ENCODE measurements at regions not wholly inside any gene's neighbourhood (a gene's known extent, or its start where the extent isn't known, plus 50 kb on each side); places are given as distances from the start of the nearest gene placed in this dataset.

DNA sequence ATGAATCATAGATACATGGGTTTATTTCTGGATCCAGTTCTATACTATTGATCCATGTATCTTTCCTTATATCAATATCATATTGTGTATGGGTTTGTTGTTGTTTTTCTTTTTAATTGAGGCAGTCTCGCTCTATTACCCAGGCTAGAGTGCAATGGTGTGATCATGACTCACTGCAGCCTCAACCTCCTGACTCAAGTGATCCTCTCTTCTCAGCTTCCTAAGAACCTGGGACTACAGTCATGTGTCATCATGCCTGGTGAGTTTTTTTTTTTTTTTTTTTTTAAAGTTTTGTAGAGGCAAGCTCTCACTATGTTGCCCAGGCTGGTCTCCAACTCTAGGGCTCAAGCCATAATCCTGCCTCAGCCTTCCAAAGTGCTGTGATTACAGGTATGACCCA, 1589.4 kb upstream of the TENM4 start:
- dilution Hi-C loops (cut with MboI; ENCODE audit: extremely low pct_ligation_motif_present, low sequenced_read_pairs) (no loop called here), intact Hi-C loops (cut with micrococcal nuclease) (no loop called here)
- H3K4me1 ChIP-seq (ENCODE audit: control insufficient read depth, extremely low read depth, insufficient read depth, low read length) = no peaks in the 10 kb centered on the region
- H3K9me1 ChIP-seq (replicated peaks; ENCODE audit: control insufficient read depth, extremely low read depth, insufficient read depth, low read length) = no peaks in the 10 kb centered on the region
- H3K9me3 ChIP-seq (replicated peaks; ENCODE audit: control insufficient read depth, insufficient read depth, low read length) = no peaks in the 10 kb centered on the region
- H3K4me2 ChIP-seq (ENCODE audit: insufficient read depth, low read length) = no peak overlapping the region
- no peak overlapping the region for H3K9ac ChIP-seq (replicated peaks; ENCODE audit: extremely low read depth, insufficient read depth, low read length)
- no TSS peak for BruUV-seq (replicated peaks)
- no peak for TF ChIP-seq JUN (IDR thresholded peaks at IDR 0.05; ENCODE audit: borderline replicate concordance, insufficient read depth, insufficient read length, low read depth)
- TF ChIP-seq POLR2AphosphoS5 (IDR thresholded peaks at IDR 0.05; ENCODE audit: insufficient read depth, low read depth, low read length) = no peak
- no peak for TF ChIP-seq FOS (IDR thresholded peaks at IDR 0.05; ENCODE audit: borderline replicate concordance, insufficient read depth, low read length)
- no peak for TF ChIP-seq POLR2A (IDR thresholded peaks at IDR 0.05; ENCODE audit: low read depth, low read length)
- TF ChIP-seq, protein P1, sequence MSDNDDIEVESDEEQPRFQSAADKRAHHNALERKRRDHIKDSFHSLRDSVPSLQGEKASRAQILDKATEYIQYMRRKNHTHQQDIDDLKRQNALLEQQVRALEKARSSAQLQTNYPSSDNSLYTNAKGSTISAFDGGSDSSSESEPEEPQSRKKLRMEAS (IDR thresholded peaks at IDR 0.05; ENCODE audit: insufficient read depth, insufficient read length) = no peak
- no peak for TF ChIP-seq MYC (IDR thresholded peaks at IDR 0.05; ENCODE audit: low read depth, low read length)
- no peak for TF ChIP-seq GATA2 (IDR thresholded peaks at IDR 0.05; ENCODE audit: insufficient read depth, insufficient read length, low read depth, low read length)
- no peak for TF ChIP-seq EZH2 (IDR thresholded peaks at IDR 0.05; ENCODE audit: borderline replicate concordance, low read depth, low read length, severe bottlenecking)
- TF ChIP-seq, protein P2, sequence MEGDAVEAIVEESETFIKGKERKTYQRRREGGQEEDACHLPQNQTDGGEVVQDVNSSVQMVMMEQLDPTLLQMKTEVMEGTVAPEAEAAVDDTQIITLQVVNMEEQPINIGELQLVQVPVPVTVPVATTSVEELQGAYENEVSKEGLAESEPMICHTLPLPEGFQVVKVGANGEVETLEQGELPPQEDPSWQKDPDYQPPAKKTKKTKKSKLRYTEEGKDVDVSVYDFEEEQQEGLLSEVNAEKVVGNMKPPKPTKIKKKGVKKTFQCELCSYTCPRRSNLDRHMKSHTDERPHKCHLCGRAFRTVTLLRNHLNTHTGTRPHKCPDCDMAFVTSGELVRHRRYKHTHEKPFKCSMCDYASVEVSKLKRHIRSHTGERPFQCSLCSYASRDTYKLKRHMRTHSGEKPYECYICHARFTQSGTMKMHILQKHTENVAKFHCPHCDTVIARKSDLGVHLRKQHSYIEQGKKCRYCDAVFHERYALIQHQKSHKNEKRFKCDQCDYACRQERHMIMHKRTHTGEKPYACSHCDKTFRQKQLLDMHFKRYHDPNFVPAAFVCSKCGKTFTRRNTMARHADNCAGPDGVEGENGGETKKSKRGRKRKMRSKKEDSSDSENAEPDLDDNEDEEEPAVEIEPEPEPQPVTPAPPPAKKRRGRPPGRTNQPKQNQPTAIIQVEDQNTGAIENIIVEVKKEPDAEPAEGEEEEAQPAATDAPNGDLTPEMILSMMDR (IDR thresholded peaks at IDR 0.05; ENCODE audit: extremely low read depth in 1 of 2, insufficient read depth in 1 of 2, low read depth in 1 of 2, low read length in 2 of 2) = no peak
- ChIA-PET CTCF (interaction anchor here (0.6 kb wide), 1 partner anchor 84 kb away, joined by 5 read pairs; no protein-coding TSS in a partner anchor), POLR2A (no interaction called here)
- FAIRE-seq (no peak), DNase-seq (ENCODE audit: low read depth, low spot score) (no peak)
- H3K27ac ChIP-seq (ENCODE audit: insufficient read depth, low read depth, low read length) = no peak overlapping the region
- no peaks in the 10 kb centered on the region for H3K79me2 ChIP-seq (ENCODE audit: control insufficient read depth, insufficient read depth, low read length)
- no peak overlapping the region for H2AFZ ChIP-seq (ENCODE audit: low read depth, low read length)
- H3K4me3 ChIP-seq (replicated peaks in 1 of 3; ENCODE audit: insufficient read depth in 1 of 3, low read depth in 1 of 3, low read length in 3 of 3) = no peak overlapping the region
- no peaks in the 10 kb centered on the region for H4K20me1 ChIP-seq (replicated peaks; ENCODE audit: control insufficient read depth, extremely low read depth, insufficient read depth, low read length)
- no peaks in the 10 kb centered on the region for H3K27me3 ChIP-seq (ENCODE audit: control insufficient read depth in 2 of 2, insufficient read depth in 2 of 2, low read length in 2 of 2)
- no peaks in the 10 kb centered on the region for H3K36me3 ChIP-seq (ENCODE audit: control insufficient read depth in 2 of 2, extremely low read depth in 1 of 2, insufficient read depth in 2 of 2, low read length in 2 of 2)
